Neuronal stem cell (in vitro differentiated cells): ENCODE measurements at regions not wholly inside any gene's neighbourhood (a gene's known extent, or its start where the extent isn't known, plus 50 kb on each side); places are given as distances from the start of the nearest gene placed in this dataset.

Experiments used
- DNase-seq: peaks from one replicate; pipeline ENCODE4 v3.0.0-alpha.2; 2013; ENCODE audit warnings: low spot score
- H2AFZ ChIP-seq: one replicate; pipeline ENCODE4 v1.6.1; 2013; ENCODE audit warnings: mild to moderate bottlenecking, low read length, inconsistent platforms
- H2AK5ac ChIP-seq: 2 replicates; pipeline ENCODE4 v1.6.1; 2013; ENCODE audit warnings: low read depth, mild to moderate bottlenecking, inconsistent platforms, low read length, moderate library complexity, mixed read lengths
- H2BK120ac ChIP-seq: 2 replicates; pipeline ENCODE4 v1.6.1; 2013; ENCODE audit warnings: low read depth, mild to moderate bottlenecking, inconsistent platforms, low read length, moderate library complexity, mixed read lengths
- H2BK12ac ChIP-seq: one replicate; pipeline ENCODE4 v1.6.1; 2013; ENCODE audit warnings: low read length, inconsistent platforms
- H2BK15ac ChIP-seq: 2 replicates; pipeline ENCODE4 v1.6.1; 2013; ENCODE audit warnings: mild to moderate bottlenecking, low read length, inconsistent platforms, mixed read lengths
- H2BK5ac ChIP-seq: one replicate; pipeline ENCODE4 v1.6.1; 2013; ENCODE audit warnings: inconsistent platforms, mild to moderate bottlenecking, low read length, moderate library complexity
- H3K14ac ChIP-seq: one replicate; pipeline ENCODE4 v1.6.1; 2013; ENCODE audit warnings: low read length, inconsistent platforms
- H3K18ac ChIP-seq: 2 replicates; pipeline ENCODE4 v1.6.1; 2013; ENCODE audit warnings: low read length, inconsistent platforms
- H3K23ac ChIP-seq: 2 replicates; pipeline ENCODE4 v1.6.1; 2013; ENCODE audit warnings: low read depth, mild to moderate bottlenecking, mixed read lengths, low read length, inconsistent platforms; ENCODE audit not compliant: poor library complexity
- H3K27ac ChIP-seq: replicated peaks from 3 replicates; pipeline ENCODE4 v1.5.1; 2013; ENCODE audit warnings: low read length, inconsistent platforms
- H3K27me3 ChIP-seq, 3 experiments: 2 replicates each; pipeline ENCODE4 v1.6.1; 2013; ENCODE audit warnings: low read length in 3 of 3, mild to moderate bottlenecking in 2 of 3, inconsistent platforms in 1 of 3, low read depth in 1 of 3, mixed read lengths in 1 of 3, moderate library complexity in 1 of 3; ENCODE audit not compliant: control insufficient read depth in 3 of 3, insufficient read depth in 3 of 3
- H3K36me3 ChIP-seq, 2 donors: replicated peaks in 1 of 2; 2 replicates each; pipeline ENCODE4 v1.6.1; 2013; ENCODE audit warnings: low read length in 2 of 2; ENCODE audit not compliant: control insufficient read depth in 2 of 2, insufficient read depth in 2 of 2
- H3K4ac ChIP-seq: 2 replicates; pipeline ENCODE4 v1.6.1; 2013; ENCODE audit warnings: inconsistent platforms, mild to moderate bottlenecking, low read length, moderate library complexity
- H3K4me1 ChIP-seq, 2 donors: 1 replicate in 1 of 2; 2 replicates in 1 of 2; pipeline ENCODE4 v1.6.1; 2013; ENCODE audit warnings: low read length in 2 of 2, low read depth in 1 of 2; ENCODE audit not compliant: control insufficient read depth in 2 of 2, insufficient read depth in 1 of 2
- H3K4me2 ChIP-seq: one replicate; pipeline ENCODE4 v1.6.1; 2013; ENCODE audit warnings: mild to moderate bottlenecking, low read length, inconsistent platforms; ENCODE audit not compliant: insufficient read depth, poor library complexity, severe bottlenecking
- H3K4me3 ChIP-seq, 2 donors: 2 replicates each; pipeline ENCODE4 v1.5.1; 2013; ENCODE audit warnings: low read length in 2 of 2, mild to moderate bottlenecking in 2 of 2, inconsistent platforms in 1 of 2, moderate library complexity in 1 of 2
- H3K79me1 ChIP-seq: one replicate; pipeline ENCODE4 v1.6.1; 2013; ENCODE audit warnings: low read depth, mild to moderate bottlenecking, inconsistent platforms, low read length, moderate library complexity
- H3K9ac ChIP-seq: one replicate; pipeline ENCODE4 v1.6.1; 2013; ENCODE audit warnings: mild to moderate bottlenecking, low read depth, low read length, inconsistent platforms; ENCODE audit not compliant: poor library complexity
- H3K9me3 ChIP-seq, 2 donors: replicated peaks in 1 of 2; 2 replicates each; pipeline versions ENCODE3 to v1.6.1; 2013; ENCODE audit warnings: low read length in 2 of 2, mild to moderate bottlenecking in 2 of 2, inconsistent platforms in 1 of 2, low read depth in 1 of 2, mixed read lengths in 1 of 2, moderate library complexity in 1 of 2; ENCODE audit not compliant: control insufficient read depth in 2 of 2, insufficient read depth in 1 of 2
- H4K8ac ChIP-seq: one replicate; pipeline ENCODE4 v1.6.1; 2013; ENCODE audit warnings: low read depth, mild to moderate bottlenecking, inconsistent platforms, low read length, moderate library complexity
- H4K91ac ChIP-seq: one replicate; pipeline ENCODE4 v1.6.1; 2013; ENCODE audit warnings: low read length, low read depth, mild to moderate bottlenecking, inconsistent platforms; ENCODE audit not compliant: poor library complexity
- WGBS, 2 donors: extraction: QIAGEN DNeasy Blood & Tissue Kit; methylation state at CpG; one replicate each; pipeline ENCODE4 v1.1.7; 2013; ENCODE audit warnings: missing lambda C conversion rate in 2 of 2, mixed read lengths in 1 of 2; ENCODE audit not compliant: insufficient read length in 2 of 2, insufficient replicate concordance in 1 of 2; ENCODE audit errors: extremely low coverage in 2 of 2; 5-methylcytosine and 5-hydroxymethylcytosine counted together

- no peak overlapping the region for H4K91ac ChIP-seq
- no peak overlapping the region for H3K18ac ChIP-seq
- no peak overlapping the region for H3K4me3 ChIP-seq
- no CpG with 5 or more reads among the region's 1 CpG for WGBS, 2 donors
- H3K4ac ChIP-seq = no peak overlapping the region
- no peaks in the 10 kb centered on the region for H3K9me3 ChIP-seq
- no peak for DNase-seq
- no peak overlapping the region for H4K8ac ChIP-seq
- H3K9ac ChIP-seq = no peak overlapping the region
- H3K4me1 ChIP-seq = peaks cover 0 to 6% of the 10 kb centered on the region in 2 donors
- H3K14ac ChIP-seq = no peak overlapping the region
- H3K36me3 ChIP-seq = no peaks in the 10 kb centered on the region
- no peak overlapping the region for H2AK5ac ChIP-seq
- no peaks in the 10 kb centered on the region for H3K79me1 ChIP-seq
- no peak overlapping the region for H3K23ac ChIP-seq
- no peak overlapping the region for H3K4me2 ChIP-seq
- no peak overlapping the region for H2BK15ac ChIP-seq
- H2BK5ac ChIP-seq = no peak overlapping the region
- no peak overlapping the region for H3K27ac ChIP-seq
- no peak overlapping the region for H2AFZ ChIP-seq
- H2BK12ac ChIP-seq = no peak overlapping the region
- H2BK120ac ChIP-seq = no peak overlapping the region
- peaks cover 0 to 20% (median 0%) of the 10 kb centered on the region in 3 experiments for H3K27me3 ChIP-seq
Measured at GRCh38 chr17:27242951-27243350, 51.0 kb upstream of the WSB1 start.

GRCh38 chr17:27244011-27244410 is 49.9 kb upstream of the WSB1 start:
- H2BK120ac ChIP-seq = no peak overlapping the region
- no peak overlapping the region for H2BK5ac ChIP-seq
- H3K36me3 ChIP-seq = no peaks in the 10 kb centered on the region
- no peaks in the 10 kb centered on the region for H3K9me3 ChIP-seq
- H3K14ac ChIP-seq = no peak overlapping the region
- no peaks in the 10 kb centered on the region for H3K79me1 ChIP-seq
- H2AFZ ChIP-seq = no peak overlapping the region
- no peak overlapping the region for H4K91ac ChIP-seq
- H3K9ac ChIP-seq = no peak overlapping the region
- H2BK12ac ChIP-seq = no peak overlapping the region
- peaks cover 0 to 20% (median 0%) of the 10 kb centered on the region in 3 experiments for H3K27me3 ChIP-seq
- no peak overlapping the region for H3K18ac ChIP-seq
- no peak overlapping the region for H3K27ac ChIP-seq
- H3K4ac ChIP-seq = no peak overlapping the region
- no CpG with 5 or more reads among the region's 7 CpGs for WGBS, 2 donors
- H2AK5ac ChIP-seq = no peak overlapping the region
- H3K23ac ChIP-seq = no peak overlapping the region
- H3K4me3 ChIP-seq = no peak overlapping the region
- peaks cover 0 to 6% of the 10 kb centered on the region in 2 donors for H3K4me1 ChIP-seq
- no peak overlapping the region for H4K8ac ChIP-seq
- no peak for DNase-seq
- H3K4me2 ChIP-seq = no peak overlapping the region
- H2BK15ac ChIP-seq = peak overlapping the region; percentile 45
